GM19023 (cell line): ENCODE measurements at regions not wholly inside any gene's neighbourhood (a gene's known extent, or its start where the extent isn't known, plus 50 kb on each side); places are given as distances from the start of the nearest gene placed in this dataset.

ENCODE experiments used
- ATAC-seq: cut with Tn5 transposase; IDR thresholded peaks from one replicate; pipeline ENCODE4 v1.9.1; 2021; ENCODE audit warnings: mild to moderate bottlenecking, moderate library complexity; ENCODE audit not compliant: unreplicated experiment

DNA sequence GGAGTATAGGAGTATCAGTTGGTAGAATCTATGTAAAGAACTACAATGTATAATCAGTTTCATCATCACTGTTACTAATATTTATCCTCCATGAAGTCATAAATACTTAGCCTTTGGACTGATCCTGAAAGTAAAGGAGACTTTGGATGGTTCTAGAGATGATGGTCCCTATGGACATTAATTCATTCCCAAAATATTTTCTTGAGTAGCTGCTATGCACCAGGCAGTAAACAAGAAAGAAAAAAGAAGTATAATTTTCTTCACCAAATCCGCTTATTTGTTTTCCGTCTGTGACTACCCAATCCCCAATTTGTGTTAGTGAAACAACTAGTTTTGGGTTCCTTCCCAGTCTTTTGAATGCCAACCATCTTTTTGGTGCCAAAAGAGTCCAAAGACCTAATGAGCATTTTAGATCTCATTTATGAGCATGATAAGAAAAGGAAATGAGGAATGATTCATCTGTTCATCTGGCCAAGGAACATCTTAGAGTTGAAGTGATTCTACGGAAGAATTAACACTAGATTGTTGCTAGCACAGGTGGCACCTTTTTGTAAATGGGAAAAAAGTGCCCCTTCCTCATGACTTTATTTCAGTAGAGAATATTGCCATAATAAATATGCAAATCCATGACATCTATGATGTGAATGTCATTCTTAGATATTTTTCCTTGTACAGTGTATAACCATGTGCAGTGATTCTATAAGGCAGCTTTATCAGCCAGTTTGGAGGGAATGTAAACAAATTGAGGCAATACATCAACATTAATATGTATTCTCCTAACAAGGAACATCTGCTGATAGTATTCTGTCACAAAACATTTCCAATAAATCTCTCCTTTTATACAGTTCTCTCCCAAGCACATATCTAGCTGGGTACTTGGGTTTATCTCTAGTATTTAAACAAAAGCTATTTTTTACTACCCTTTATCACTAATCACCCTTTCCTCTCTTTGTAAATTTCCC lies 85.1 kb upstream of the CCDC91 start:
- no peak for ATAC-seq

DNA sequence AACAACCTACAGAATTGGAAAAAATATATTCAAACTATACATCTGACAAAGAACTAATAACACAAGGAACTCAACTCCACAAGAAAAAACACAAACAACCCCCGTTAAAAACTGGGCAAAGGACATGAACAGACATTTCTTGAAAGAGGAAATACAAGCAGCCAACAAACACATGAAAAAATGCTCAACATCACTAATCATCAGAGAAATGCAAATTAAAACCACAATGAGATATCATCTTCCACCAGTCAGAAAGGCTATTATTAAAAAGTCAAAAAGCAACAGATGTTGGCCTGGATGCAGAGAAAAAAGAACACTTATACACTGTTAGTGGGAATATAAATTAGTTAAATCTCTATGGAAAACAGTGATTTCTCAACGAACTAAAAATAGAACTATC lies 82.6 kb upstream of the CCDC91 start:
- no peak for ATAC-seq

DNA sequence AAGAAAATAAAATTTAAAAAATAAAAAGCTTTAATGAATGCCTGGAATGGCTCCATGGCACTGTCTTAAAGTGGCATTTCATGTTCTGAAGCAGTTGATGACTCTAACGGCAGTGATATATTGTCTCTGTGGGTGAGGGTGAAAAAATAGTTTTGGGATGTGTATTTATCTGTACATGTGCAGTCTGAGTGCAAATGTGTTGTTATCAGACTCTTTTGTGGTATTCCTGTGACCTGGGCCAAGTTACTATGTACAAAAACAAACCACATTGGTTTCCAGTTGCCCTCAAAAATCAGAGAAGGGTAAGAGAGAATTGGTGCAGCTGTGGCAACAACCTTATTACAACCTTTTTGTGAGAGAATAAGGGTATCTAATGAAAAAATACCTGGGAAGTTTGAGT lies 81.7 kb upstream of the CCDC91 start:
- no peak for ATAC-seq

- ATAC-seq = no peak
Measured at GRCh38 chr12:28110329-28110728, 79.9 kb upstream of the CCDC91 start.

GRCh38 chr12:28114488-28114887 lies 75.8 kb upstream of the CCDC91 start:
- no peak for ATAC-seq

DNA sequence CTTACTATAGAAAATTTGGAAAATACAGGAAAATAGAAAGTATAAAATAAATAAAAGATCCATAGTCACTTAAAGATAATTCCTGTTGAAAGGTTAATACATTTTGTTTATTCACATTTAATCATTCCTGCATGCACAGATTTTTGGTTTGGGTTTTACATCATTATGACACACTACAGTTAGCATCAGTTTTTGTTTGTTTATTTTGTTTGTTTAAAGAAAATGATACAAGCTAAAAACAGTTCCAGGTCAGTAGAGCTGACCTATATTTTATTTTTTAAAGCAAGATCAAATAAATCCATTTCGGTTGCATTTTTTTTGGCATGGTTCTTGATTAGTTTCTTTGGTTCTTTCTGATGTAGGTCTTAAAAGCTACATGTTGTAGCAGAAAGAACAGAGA lies 68.8 kb upstream of the CCDC91 start:
- ATAC-seq = no peak

DNA sequence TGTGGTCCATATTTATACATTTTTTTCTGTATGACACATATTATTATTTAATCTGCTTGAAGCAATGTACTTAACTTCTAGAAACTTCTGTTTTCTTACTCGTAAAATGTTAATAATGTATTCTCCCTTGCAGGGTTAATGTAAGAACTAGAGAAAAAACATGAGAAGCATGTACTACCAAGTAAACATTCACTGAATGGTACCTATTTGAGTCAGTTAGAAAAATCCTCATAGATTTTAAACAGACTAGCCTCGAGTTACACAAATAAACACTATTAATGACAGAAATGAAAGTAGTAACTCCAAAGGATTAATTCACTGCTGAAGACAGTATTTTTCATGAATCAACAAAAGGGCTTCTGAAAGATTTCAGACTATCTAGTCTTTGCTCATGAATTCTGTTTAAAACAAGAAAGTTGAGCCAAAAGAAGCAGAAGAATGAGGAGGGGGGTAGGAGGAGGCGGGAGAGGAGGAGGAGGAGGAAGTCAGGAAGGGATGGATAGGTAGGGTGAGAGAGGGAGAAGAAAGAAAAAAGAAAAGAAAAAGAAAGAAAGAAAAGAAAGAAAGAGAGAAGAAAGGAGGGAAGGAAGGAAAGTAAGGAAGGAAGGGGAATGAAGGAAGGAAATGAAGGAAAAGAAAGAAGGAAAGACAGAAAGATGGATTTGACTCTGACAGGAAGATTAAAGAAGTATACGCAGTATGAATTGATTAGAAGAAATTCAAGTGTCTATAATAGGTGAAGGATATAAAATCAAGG lies 68.2 kb upstream of the CCDC91 start:
- ATAC-seq = no peak

GRCh38 chr12:28122756-28123155 lies 67.5 kb upstream of the CCDC91 start:
- no peak for ATAC-seq

GRCh38 chr12:28127455-28127854 lies 62.8 kb upstream of the CCDC91 start:
- ATAC-seq = no peak

DNA sequence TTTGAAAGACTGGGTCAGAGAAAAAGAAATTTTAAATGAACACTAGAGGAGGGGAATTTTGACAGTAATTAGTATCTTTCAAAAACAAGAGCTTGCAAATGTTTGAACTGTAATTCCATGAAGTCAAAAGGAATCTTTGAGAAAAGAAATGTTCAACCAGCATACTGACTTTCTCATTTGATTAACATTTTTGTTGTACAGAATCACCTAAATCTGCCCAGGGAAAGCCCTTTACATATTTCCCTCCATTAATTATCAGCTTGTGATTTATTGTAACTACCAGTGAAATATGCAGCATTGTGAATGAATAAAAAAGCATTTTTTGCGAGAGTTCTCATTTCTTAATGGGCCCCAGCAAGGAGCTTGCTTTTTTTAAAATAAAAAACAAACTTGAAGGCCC lies 61.2 kb upstream of the CCDC91 start:
- no peak for ATAC-seq

DNA sequence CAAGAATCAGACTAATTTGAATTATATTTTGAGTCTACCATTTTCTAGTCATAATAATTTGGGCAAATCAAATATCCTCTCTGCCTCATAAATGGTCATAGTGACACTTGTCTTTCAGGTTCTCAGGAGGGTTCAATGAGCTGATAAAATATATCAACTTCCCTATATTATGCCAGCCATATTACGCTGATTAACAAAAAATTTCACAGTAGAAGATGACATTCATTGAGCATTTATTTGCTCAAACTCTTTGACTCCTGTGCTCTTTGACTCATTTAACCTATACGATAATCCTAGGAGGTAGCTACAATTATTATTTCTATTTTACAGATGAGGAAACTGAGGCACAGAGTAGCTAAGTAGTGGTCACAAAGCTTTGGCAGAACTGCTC lies 60.0 kb upstream of the CCDC91 start:
- no peak for ATAC-seq

DNA sequence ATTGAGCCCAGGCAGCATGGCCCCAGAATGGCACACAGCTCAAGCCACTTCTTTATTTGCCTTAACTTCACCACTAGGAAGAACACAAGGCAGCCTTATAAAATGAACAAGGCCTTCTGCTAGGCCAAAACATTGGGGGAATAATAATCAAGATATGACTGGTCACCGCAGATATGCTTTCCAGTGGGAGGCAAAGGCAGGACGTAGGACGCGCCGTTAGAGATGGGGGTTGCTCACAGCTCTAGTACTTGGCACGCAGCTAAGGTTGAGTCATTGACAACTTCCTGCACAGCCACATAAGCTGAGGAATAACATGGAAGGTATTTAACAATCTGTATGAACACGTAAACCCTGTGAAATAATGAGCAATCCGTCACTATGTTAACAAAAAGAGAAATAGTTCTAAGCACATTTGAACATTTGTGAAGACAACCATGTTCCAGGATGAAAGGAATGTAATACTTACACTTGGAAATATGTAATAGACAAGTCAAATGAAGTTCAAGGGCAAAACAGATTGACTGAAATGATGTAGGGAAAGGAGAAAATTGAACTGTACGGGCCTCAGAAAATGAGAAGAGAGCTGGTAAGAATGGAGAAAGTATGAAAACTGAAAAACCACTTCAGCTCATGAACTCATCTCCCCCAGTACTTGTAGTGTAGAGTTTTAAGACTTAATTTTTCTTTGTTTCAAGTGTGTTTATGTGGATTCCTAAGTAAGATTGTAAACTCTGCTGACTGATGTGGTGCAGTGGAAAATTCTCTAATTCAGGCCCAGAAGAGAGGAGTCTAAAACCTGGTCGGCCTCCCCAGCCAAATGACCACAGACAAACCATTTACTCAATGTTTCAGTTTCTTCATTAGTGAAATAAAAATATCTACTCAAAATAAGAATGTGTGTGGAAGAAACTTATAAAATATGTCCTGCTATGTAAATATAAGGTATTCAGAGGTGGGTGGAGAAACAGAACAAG lies 59.3 kb upstream of the CCDC91 start:
- ATAC-seq = no peak

- no peak for ATAC-seq
Measured at GRCh38 chr12:28132398-28132797, 57.9 kb upstream of the CCDC91 start.

DNA sequence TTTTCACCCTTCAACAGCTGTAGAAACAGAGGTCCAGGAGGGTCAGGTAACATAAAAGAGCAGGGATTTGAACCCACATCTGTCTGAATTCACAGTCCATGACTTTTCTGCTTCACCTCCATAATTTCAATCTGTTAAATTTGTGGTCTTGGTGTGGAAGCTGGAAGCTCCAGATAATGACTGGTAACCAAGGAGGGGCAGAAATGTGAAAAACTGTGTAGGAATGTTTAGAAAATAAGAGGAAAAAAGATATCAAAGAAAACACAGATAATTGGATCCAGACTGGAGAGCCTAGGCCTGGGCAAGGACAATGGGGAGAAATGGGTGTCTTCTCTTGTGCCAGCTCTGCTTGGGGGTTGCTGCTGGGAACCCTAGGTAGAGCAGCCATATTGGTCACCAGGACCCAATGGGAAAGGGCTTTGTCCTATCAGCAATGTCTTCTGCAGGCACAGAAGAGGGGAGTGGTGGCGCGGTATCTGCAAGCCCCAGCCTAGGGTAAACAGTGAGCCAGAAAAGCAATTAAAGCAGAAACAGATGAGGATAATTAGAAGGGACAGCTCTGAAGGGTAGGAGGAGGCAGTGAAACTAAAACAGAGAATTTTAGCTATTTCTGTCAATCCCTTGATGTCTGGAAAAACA lies 54.3 kb upstream of the CCDC91 start:
- no peak for ATAC-seq

- no peak for ATAC-seq
Measured at GRCh38 chr12:28137414-28137813, 52.8 kb upstream of the CCDC91 start.

GRCh38 chr12:28140404-28140803 lies 49.9 kb upstream of the CCDC91 start:
- no peak for ATAC-seq
